ENCODE measurements at regions not wholly inside any gene's neighbourhood (a gene's known extent, or its start where the extent isn't known, plus 50 kb on each side); places are given as distances from the start of the nearest gene placed in this dataset.

DNA sequence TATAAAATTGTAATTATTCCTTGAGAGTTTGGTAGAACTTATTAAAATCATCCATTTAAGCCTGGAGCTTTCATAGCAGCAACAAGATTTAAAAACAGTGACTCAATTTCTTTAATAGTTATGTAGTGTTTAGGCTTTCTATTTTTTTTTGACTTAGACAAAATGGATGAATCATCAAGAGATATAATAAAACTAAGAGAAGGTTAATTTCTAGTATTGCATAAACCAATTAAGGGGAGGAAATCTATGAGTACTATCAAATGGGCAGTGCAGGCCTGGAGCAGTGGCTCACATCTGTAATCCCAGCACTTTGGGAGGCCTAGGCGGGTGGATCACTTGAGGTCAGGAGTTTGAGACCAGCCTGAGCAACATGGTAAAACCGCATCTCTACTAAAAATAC, 416.3 kb upstream of the USP24 start:
- TF ChIP-seq, protein P1, sequence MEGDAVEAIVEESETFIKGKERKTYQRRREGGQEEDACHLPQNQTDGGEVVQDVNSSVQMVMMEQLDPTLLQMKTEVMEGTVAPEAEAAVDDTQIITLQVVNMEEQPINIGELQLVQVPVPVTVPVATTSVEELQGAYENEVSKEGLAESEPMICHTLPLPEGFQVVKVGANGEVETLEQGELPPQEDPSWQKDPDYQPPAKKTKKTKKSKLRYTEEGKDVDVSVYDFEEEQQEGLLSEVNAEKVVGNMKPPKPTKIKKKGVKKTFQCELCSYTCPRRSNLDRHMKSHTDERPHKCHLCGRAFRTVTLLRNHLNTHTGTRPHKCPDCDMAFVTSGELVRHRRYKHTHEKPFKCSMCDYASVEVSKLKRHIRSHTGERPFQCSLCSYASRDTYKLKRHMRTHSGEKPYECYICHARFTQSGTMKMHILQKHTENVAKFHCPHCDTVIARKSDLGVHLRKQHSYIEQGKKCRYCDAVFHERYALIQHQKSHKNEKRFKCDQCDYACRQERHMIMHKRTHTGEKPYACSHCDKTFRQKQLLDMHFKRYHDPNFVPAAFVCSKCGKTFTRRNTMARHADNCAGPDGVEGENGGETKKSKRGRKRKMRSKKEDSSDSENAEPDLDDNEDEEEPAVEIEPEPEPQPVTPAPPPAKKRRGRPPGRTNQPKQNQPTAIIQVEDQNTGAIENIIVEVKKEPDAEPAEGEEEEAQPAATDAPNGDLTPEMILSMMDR (IDR thresholded peaks at IDR 0.05) = no peak
- no peak for TF ChIP-seq POLR2A (IDR thresholded peaks at IDR 0.05)
- TF ChIP-seq POLR2AphosphoS5 (IDR thresholded peaks at IDR 0.05) = no peak
- Histone ChIP-seq H3K36me3 (no peaks in the 10 kb centered on the region), H3K4me3 (no peak overlapping the region), H3K27ac (no peak overlapping the region), H3K27me3 (replicated peaks; ENCODE audit: insufficient read depth) (no peaks in the 10 kb centered on the region), H3K9me3 (no peaks in the 10 kb centered on the region), H3K4me1 (replicated peaks) (no peaks in the 10 kb centered on the region)
- intact Hi-C loops (cut with DNase I) = no loop called here
- WGBS = 82% methylated on average over 2 of the region's 2 CpGs
- no peak for DNase-seq (ENCODE audit: low spot score)

DNA sequence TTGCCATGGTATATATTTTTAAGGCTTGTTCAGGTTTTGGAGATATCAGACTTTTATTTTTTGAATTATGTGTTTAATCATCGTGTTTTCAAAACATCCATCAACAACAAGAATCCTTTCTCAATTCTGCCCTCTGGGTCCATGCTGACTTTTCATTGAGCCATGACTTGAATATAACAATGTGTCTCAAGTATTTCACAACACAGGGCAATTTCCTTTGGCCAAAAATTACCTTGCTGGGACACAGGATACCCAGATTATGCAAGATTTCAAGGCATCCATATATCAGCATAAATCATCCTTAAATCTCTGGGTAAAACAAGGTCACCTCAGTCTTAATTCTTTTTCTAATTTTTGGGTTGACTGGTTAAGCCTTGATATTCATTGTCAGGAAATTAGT, 411.2 kb upstream of the USP24 start:
- Histone ChIP-seq H3K36me3 (no peaks in the 10 kb centered on the region), H3K27me3 (replicated peaks; ENCODE audit: insufficient read depth) (no peaks in the 10 kb centered on the region), H3K4me3 (no peak overlapping the region), H3K4me1 (replicated peaks) (no peaks in the 10 kb centered on the region), H3K9me3 (no peaks in the 10 kb centered on the region), H3K27ac (no peak overlapping the region)
- WGBS = 79% methylated on average over 1 of the region's 1 CpG
- no peak for TF ChIP-seq POLR2A (IDR thresholded peaks at IDR 0.05)
- TF ChIP-seq, protein P1 (IDR thresholded peaks at IDR 0.05) = no peak
- no peak for TF ChIP-seq POLR2AphosphoS5 (IDR thresholded peaks at IDR 0.05)
- no peak for DNase-seq (ENCODE audit: low spot score)
- intact Hi-C loops (cut with DNase I) = no loop called here

DNA sequence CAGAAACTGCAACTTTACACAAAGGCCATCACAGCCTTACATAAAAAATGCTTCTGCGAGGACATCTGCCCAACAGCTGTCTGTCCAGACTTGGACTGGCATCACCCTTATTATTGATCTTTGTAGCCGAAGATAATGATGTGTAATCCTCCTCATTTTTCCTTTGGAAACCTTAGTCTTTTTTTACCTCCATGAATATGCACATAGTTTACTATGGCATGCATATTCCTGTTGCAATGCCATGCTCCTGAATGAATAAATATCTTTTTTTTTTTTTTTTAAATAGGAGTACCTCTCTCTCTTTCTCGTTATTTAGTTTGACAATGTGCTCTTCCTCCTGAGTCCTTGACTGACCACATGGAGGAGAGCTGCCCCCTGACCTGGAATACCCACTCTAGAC, 409.6 kb upstream of the USP24 start:
- Histone ChIP-seq H3K27me3 (replicated peaks; ENCODE audit: insufficient read depth) (no peaks in the 10 kb centered on the region), H3K36me3 (no peaks in the 10 kb centered on the region), H3K27ac (no peak overlapping the region), H3K4me3 (no peak overlapping the region), H3K9me3 (no peaks in the 10 kb centered on the region), H3K4me1 (replicated peaks) (no peaks in the 10 kb centered on the region)
- no peak for DNase-seq (ENCODE audit: low spot score)
- intact Hi-C loops (cut with DNase I) = no loop called here
- no peak for TF ChIP-seq POLR2A (IDR thresholded peaks at IDR 0.05)
- TF ChIP-seq POLR2AphosphoS5 (IDR thresholded peaks at IDR 0.05) = no peak
- TF ChIP-seq, protein P1 (IDR thresholded peaks at IDR 0.05) = no peak
- 96% methylated on average over 3 of the region's 3 CpGs for WGBS

DNA sequence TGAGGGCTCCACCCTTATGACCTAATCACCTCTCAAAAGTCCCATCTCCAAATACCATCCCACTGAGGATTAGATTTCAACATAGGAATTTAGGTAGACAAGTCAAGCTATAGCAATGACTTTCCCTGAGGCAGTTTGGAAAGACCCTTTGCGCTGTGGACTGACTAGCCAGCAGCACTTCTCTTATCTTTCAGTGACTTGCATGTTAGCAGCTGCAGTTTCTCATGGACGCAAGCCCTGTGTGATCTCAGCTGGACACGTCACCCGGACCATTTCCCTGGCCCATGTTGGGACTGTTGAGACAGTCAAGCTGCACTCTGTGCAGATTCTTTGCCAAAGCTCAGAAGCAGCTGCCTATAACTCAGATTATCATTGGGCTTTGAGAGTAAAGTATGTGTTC, 408.1 kb upstream of the USP24 start:
- intact Hi-C loops (cut with DNase I) = no loop called here
- Histone ChIP-seq H3K27ac (no peak overlapping the region), H3K36me3 (no peaks in the 10 kb centered on the region), H3K4me3 (no peak overlapping the region), H3K9me3 (no peaks in the 10 kb centered on the region), H3K27me3 (replicated peaks; ENCODE audit: insufficient read depth) (no peaks in the 10 kb centered on the region), H3K4me1 (replicated peaks) (no peaks in the 10 kb centered on the region)
- TF ChIP-seq POLR2AphosphoS5 (IDR thresholded peaks at IDR 0.05) (no peak), POLR2A (IDR thresholded peaks at IDR 0.05) (no peak)
- TF ChIP-seq, protein P1 (IDR thresholded peaks at IDR 0.05) = no peak
- no peak for DNase-seq (ENCODE audit: low spot score)
- whole genome bisulfite sequencing = 36% methylated on average over 4 of the region's 4 CpGs

DNA sequence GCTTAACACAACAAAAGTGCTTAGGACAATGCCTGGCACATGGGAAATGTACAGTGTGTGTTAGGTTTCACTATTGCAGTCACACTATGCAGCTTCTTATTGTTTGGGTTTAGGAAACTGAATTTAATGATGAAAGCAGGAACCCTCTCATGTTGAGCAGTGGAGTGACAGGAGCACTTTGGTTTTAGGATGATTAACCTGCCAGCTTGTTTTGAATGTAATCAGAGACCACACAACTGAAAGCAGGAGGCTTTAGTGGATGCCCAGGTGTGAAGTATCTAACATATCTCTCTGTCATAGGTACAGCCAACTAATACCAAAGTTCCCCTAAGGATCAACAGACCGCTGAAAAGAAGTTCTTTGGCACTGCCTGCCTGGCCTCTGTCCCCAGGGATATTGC, 406.9 kb upstream of the USP24 start:
- H3K36me3 ChIP-seq = no peaks in the 10 kb centered on the region
- no peaks in the 10 kb centered on the region for H3K4me1 ChIP-seq (replicated peaks)
- TF ChIP-seq, protein P1 (IDR thresholded peaks at IDR 0.05) = no peak
- TF ChIP-seq POLR2A (IDR thresholded peaks at IDR 0.05) = no peak
- TF ChIP-seq POLR2AphosphoS5 (IDR thresholded peaks at IDR 0.05) = no peak
- no peak overlapping the region for H3K4me3 ChIP-seq
- H3K27ac ChIP-seq = no peak overlapping the region
- DNase-seq (ENCODE audit: low spot score) = no peak
- H3K9me3 ChIP-seq = no peaks in the 10 kb centered on the region
- intact Hi-C loops (cut with DNase I) = no loop called here
- 100% methylated on average over 1 of the region's 1 CpG for WGBS
- H3K27me3 ChIP-seq (replicated peaks; ENCODE audit: insufficient read depth) = no peaks in the 10 kb centered on the region

All from prostate gland (tissue), 2 donors.